MM.1S (cell line): ENCODE measurements at regions not wholly inside any gene's neighbourhood (a gene's known extent, or its start where the extent isn't known, plus 50 kb on each side); places are given as distances from the start of the nearest gene placed in this dataset.

Experiments
- DNase-seq: peaks from one replicate; pipeline ENCODE4 v3.0.0-alpha.2; 2015
- H2AFZ ChIP-seq: fragments of 300-600 bp; sonication (generic); 2 replicates; pipeline ENCODE4 v1.6.0; 2016; ENCODE audit warnings: antibody characterized with exemption, low read length
- H3F3A ChIP-seq: fragments of 300-600 bp; sonication (generic); 2 replicates; pipeline ENCODE4 v1.6.1; 2016; ENCODE audit warnings: mild to moderate bottlenecking, antibody characterized with exemption, low read length, moderate library complexity, mixed read lengths; ENCODE audit not compliant: insufficient read depth
- H3K27ac ChIP-seq: fragments of 300-600 bp; sonication (generic); 2 replicates; pipeline ENCODE4 v1.5.1; 2016; ENCODE audit warnings: mild to moderate bottlenecking, low read length
- H3K27me3 ChIP-seq: fragments of 300-600 bp; sonication (generic); replicated peaks from 2 replicates; pipeline ENCODE4 v1.6.0; 2016; ENCODE audit warnings: low read length; ENCODE audit not compliant: insufficient read depth
- H3K36me3 ChIP-seq: fragments of 300-600 bp; sonication (generic); replicated peaks from 2 replicates; pipeline ENCODE4 v1.6.1; 2016; ENCODE audit warnings: mild to moderate bottlenecking, low read length, mixed read lengths; ENCODE audit not compliant: insufficient read depth
- H3K4me1 ChIP-seq: fragments of 300-600 bp; sonication (generic); 2 replicates; pipeline ENCODE4 v1.6.1; 2016; ENCODE audit warnings: low read length, mixed read lengths
- H3K4me2 ChIP-seq: fragments of 300-600 bp; sonication (generic); 2 replicates; pipeline ENCODE4 v1.6.0; 2016; ENCODE audit warnings: low read depth, low read length
- H3K4me3 ChIP-seq: fragments of 300-600 bp; sonication (generic); 2 replicates; pipeline ENCODE4 v1.5.1; 2016; ENCODE audit warnings: low read length, mixed read lengths
- H3K79me2 ChIP-seq: fragments of 300-600 bp; sonication (generic); 2 replicates; pipeline ENCODE4 v1.6.1; 2016; ENCODE audit warnings: mixed run types, low read length, mixed read lengths
- H3K9ac ChIP-seq: fragments of 300-600 bp; sonication (generic); 2 replicates; pipeline ENCODE4 v1.6.1; 2016; ENCODE audit warnings: low read length, mixed read lengths
- H3K9me2 ChIP-seq: fragments of 300-600 bp; sonication (generic); replicated peaks from 2 replicates; pipeline ENCODE4 v1.6.1; 2016; ENCODE audit warnings: mild to moderate bottlenecking, low read length, mixed read lengths; ENCODE audit not compliant: insufficient read depth
- H3K9me3 ChIP-seq: fragments of 300-600 bp; sonication (generic); replicated peaks from 2 replicates; pipeline ENCODE4 v1.6.1; 2016; ENCODE audit warnings: mild to moderate bottlenecking, low read length, mixed read lengths; ENCODE audit not compliant: insufficient read depth
- H4K20me1 ChIP-seq: fragments of 300-600 bp; sonication (generic); 2 replicates; pipeline ENCODE4 v1.6.1; 2016; ENCODE audit warnings: mild to moderate bottlenecking, low read length, moderate library complexity, mixed read lengths; ENCODE audit not compliant: insufficient read depth
- CTCF ChIP-seq: fragments of 300-600 bp; sonication (generic); IDR thresholded peaks from 2 replicates; pipeline ENCODE4 v1.5.1; 2016; ENCODE audit warnings: antibody characterized with exemption, low read length, mixed read lengths
- EZH2 ChIP-seq: fragments of 300-600 bp; sonication (generic); optimal IDR thresholded peaks from 2 replicates; pipeline ENCODE3; 2017; ENCODE audit warnings: low read depth, mild to moderate bottlenecking, antibody characterized with exemption, low read length, mixed read lengths
- EZH2phosphoT487 ChIP-seq: fragments of 300-600 bp; sonication (generic); IDR thresholded peaks from 2 replicates; pipeline ENCODE4 v1.6.1; 2018; ENCODE audit warnings: antibody characterized with exemption, low read length

- Histone ChIP-seq H2AFZ (no peak overlapping the region), H3F3A (no peaks in the 10 kb centered on the region), H3K79me2 (no peaks in the 10 kb centered on the region), H3K27me3 (no peaks in the 10 kb centered on the region), H3K4me3 (no peak overlapping the region), H3K9me2 (no peaks in the 10 kb centered on the region), H3K9me3 (no peaks in the 10 kb centered on the region), H3K9ac (no peak overlapping the region), H4K20me1 (no peaks in the 10 kb centered on the region), H3K36me3 (no peaks in the 10 kb centered on the region), H3K27ac (no peak overlapping the region), H3K4me2 (no peak overlapping the region), H3K4me1 (no peaks in the 10 kb centered on the region)
- TF ChIP-seq EZH2phosphoT487 = no peak
- TF ChIP-seq EZH2 = no peak
- TF ChIP-seq CTCF = no peak
- DNase-seq = no peak
Measured at GRCh38 chr1:219380463-219380862, 206.8 kb downstream of the LYPLAL1 start.

GRCh38 chr1:219379691-219380090 lies 206.0 kb downstream of the LYPLAL1 start:
- TF ChIP-seq EZH2 (no peak), CTCF (no peak), EZH2phosphoT487 (no peak)
- H3K4me3 ChIP-seq = no peak overlapping the region

GRCh38 chr1:219374636-219375035 lies 201.0 kb downstream of the LYPLAL1 start:
- Histone ChIP-seq H3F3A (no peaks in the 10 kb centered on the region), H3K27me3 (no peaks in the 10 kb centered on the region), H3K9me2 (no peaks in the 10 kb centered on the region), H3K9me3 (no peaks in the 10 kb centered on the region), H3K79me2 (no peaks in the 10 kb centered on the region), H3K36me3 (no peaks in the 10 kb centered on the region), H4K20me1 (no peaks in the 10 kb centered on the region), H3K4me3 (no peak overlapping the region), H3K4me2 (no peak overlapping the region), H3K9ac (no peak overlapping the region), H2AFZ (no peak overlapping the region), H3K4me1 (no peaks in the 10 kb centered on the region), H3K27ac (no peak overlapping the region)
- DNase-seq = no peak
- no peak for TF ChIP-seq EZH2
- TF ChIP-seq CTCF = no peak
- TF ChIP-seq EZH2phosphoT487 = no peak

More at GRCh38 chr1:219379691-219380090, 206.0 kb downstream of the LYPLAL1 start:
- no peak overlapping the region for H3K4me2 ChIP-seq
- no peak overlapping the region for H3K27ac ChIP-seq
- H3K4me1 ChIP-seq = no peaks in the 10 kb centered on the region
- H3K79me2 ChIP-seq = no peaks in the 10 kb centered on the region
- no peaks in the 10 kb centered on the region for H3K9me2 ChIP-seq
- H3F3A ChIP-seq = no peaks in the 10 kb centered on the region
- no peaks in the 10 kb centered on the region for H3K9me3 ChIP-seq
- no peaks in the 10 kb centered on the region for H4K20me1 ChIP-seq
- no peaks in the 10 kb centered on the region for H3K36me3 ChIP-seq
- no peak overlapping the region for H2AFZ ChIP-seq
- no peak for DNase-seq
- H3K9ac ChIP-seq = no peak overlapping the region
- H3K27me3 ChIP-seq = no peaks in the 10 kb centered on the region
